ENCODE measurements at regions not wholly inside any gene's neighbourhood (a gene's known extent, or its start where the extent isn't known, plus 50 kb on each side); places are given as distances from the start of the nearest gene placed in this dataset.

GRCh38 chr4:96531836-96532235, 691.9 kb downstream of the PDHA2 start:
- no peak for DNase-seq (ENCODE audit: low read depth)
- no peak for TF ChIP-seq CTCF (conservative IDR thresholded peaks at IDR 0.05; ENCODE audit: low read length)
- H3K4me3 ChIP-seq (ENCODE audit: low read length): no peak overlapping the region

GRCh38 chr4:96543346-96543745, 703.5 kb downstream of the PDHA2 start:
- no peak for DNase-seq (ENCODE audit: low read depth)
- H3K4me3 ChIP-seq (ENCODE audit: low read length): no peak overlapping the region
- TF ChIP-seq CTCF (conservative IDR thresholded peaks at IDR 0.05; ENCODE audit: low read length): no peak

GRCh38 chr4:96558466-96558865, 718.6 kb downstream of the PDHA2 start:
- no peak overlapping the region for H3K4me3 ChIP-seq (ENCODE audit: low read length)
- DNase-seq (ENCODE audit: low read depth): no peak
- TF ChIP-seq CTCF (conservative IDR thresholded peaks at IDR 0.05; ENCODE audit: low read length): no peak

GRCh38 chr4:96566755-96567154, 726.9 kb downstream of the PDHA2 start:
- no peak for DNase-seq (ENCODE audit: low read depth)
- H3K4me3 ChIP-seq (ENCODE audit: low read length): no peak overlapping the region
- no peak for TF ChIP-seq CTCF (conservative IDR thresholded peaks at IDR 0.05; ENCODE audit: low read length)

- no peak overlapping the region for H3K4me3 ChIP-seq (ENCODE audit: low read length)
- no peak for TF ChIP-seq CTCF (conservative IDR thresholded peaks at IDR 0.05; ENCODE audit: low read length)
- DNase-seq (ENCODE audit: low read depth): no peak
These were observed 745.4 kb downstream of the PDHA2 start for GRCh38 chr4:96585304-96585703.

GRCh38 chr4:96593422-96593821, 753.5 kb downstream of the PDHA2 start:
- no peak for DNase-seq (ENCODE audit: low read depth)
- TF ChIP-seq CTCF (conservative IDR thresholded peaks at IDR 0.05; ENCODE audit: low read length): no peak
- no peak overlapping the region for H3K4me3 ChIP-seq (ENCODE audit: low read length)

GRCh38 chr4:96598465-96598864, 758.6 kb downstream of the PDHA2 start:
- no peak for DNase-seq (ENCODE audit: low read depth)
- H3K4me3 ChIP-seq (ENCODE audit: low read length): no peak overlapping the region
- TF ChIP-seq CTCF (conservative IDR thresholded peaks at IDR 0.05; ENCODE audit: low read length): no peak
